IgD-negative memory B cell (primary cell): ENCODE measurements at regions not wholly inside any gene's neighbourhood (a gene's known extent, or its start where the extent isn't known, plus 50 kb on each side); places are given as distances from the start of the nearest gene placed in this dataset.

Experiments
- H3K27ac Mint-ChIP-seq, 3 donors: one replicate each; pipeline ENCODE4 v1.8.0; 2020 to 2022; ENCODE audit warnings: mild to moderate bottlenecking in 3 of 3, mixed read lengths in 3 of 3, moderate library complexity in 1 of 3
- H3K27me3 Mint-ChIP-seq: one replicate; pipeline ENCODE4 v1.8.0; 2021; ENCODE audit warnings: mixed read lengths
- H3K36me3 Mint-ChIP-seq: one replicate; pipeline ENCODE4 v1.8.0; 2020; ENCODE audit warnings: mild to moderate bottlenecking, mixed read lengths
- H3K4me1 Mint-ChIP-seq, 3 donors: one replicate each; pipeline ENCODE4 v1.8.0; 2020 to 2022; ENCODE audit warnings: mixed read lengths in 3 of 3, mild to moderate bottlenecking in 1 of 3
- H3K4me3 Mint-ChIP-seq, 4 donors: one replicate each; pipeline ENCODE4 v1.8.0; 2020 to 2022; ENCODE audit warnings: mild to moderate bottlenecking in 4 of 4, mixed read lengths in 4 of 4, moderate library complexity in 3 of 4
- H3K9me3 Mint-ChIP-seq, 3 donors: one replicate each; pipeline ENCODE4 v1.8.0; 2020 to 2021; ENCODE audit warnings: mixed read lengths in 3 of 3, mild to moderate bottlenecking in 1 of 3

DNA sequence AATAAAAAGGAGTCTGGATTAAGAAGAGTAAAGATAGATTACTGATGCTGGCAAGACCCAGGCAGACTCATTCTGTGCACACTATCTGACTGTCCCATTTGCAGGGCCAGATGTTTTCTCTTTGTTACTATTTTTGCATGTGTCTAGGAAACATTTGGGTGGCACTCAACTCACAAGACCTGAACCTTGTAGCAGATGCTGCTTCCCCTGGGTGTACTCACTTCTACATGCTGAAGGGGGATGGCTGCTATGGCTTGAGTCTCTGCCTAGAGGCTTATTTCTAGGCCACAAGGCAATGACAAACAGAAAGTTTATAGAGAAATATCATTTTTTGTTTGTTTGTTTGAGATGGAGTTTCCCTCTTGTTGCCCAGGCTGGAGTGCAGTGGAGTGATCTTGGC is 351.4 kb downstream of the FOXA2 start:
- no peaks in the 10 kb centered on the region for H3K27me3 Mint-ChIP-seq
- H3K9me3 Mint-ChIP-seq, result peaks cover 0 to 3% (median 2%) of the 10 kb centered on the region in 3 donors
- H3K36me3 Mint-ChIP-seq, result peaks cover 4% of the 10 kb centered on the region
- no peak overlapping the region for H3K27ac Mint-ChIP-seq
- H3K4me1 Mint-ChIP-seq, result no peaks in the 10 kb centered on the region
- H3K4me3 Mint-ChIP-seq, result no peak overlapping the region

DNA sequence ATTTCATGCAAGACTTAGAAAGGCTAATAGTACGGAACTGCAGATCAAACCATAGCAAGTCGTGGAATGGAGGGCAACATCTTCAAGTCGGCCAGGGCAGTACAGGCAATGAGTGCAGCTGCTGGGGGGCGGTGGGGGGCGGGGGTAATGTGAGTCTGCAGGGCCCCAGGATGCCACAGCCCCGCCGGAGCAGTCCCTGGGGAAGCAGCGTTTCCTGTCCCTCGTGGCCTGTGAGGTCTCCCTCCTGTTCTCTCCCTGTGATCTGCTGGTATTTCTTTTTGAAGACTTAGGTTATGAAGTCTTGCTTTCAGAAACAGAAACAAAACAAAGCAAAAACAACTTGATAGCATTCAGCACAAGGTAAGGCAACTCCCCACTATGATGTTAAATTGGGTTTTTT is 351.9 kb downstream of the FOXA2 start:
- Mint-ChIP-seq H3K9me3 (peaks cover 0 to 4% (median 2%) of the 10 kb centered on the region in 3 donors), H3K36me3 (peaks cover 4% of the 10 kb centered on the region), H3K27ac (no peak overlapping the region), H3K27me3 (no peaks in the 10 kb centered on the region), H3K4me3 (no peak overlapping the region), H3K4me1 (no peaks in the 10 kb centered on the region)

DNA sequence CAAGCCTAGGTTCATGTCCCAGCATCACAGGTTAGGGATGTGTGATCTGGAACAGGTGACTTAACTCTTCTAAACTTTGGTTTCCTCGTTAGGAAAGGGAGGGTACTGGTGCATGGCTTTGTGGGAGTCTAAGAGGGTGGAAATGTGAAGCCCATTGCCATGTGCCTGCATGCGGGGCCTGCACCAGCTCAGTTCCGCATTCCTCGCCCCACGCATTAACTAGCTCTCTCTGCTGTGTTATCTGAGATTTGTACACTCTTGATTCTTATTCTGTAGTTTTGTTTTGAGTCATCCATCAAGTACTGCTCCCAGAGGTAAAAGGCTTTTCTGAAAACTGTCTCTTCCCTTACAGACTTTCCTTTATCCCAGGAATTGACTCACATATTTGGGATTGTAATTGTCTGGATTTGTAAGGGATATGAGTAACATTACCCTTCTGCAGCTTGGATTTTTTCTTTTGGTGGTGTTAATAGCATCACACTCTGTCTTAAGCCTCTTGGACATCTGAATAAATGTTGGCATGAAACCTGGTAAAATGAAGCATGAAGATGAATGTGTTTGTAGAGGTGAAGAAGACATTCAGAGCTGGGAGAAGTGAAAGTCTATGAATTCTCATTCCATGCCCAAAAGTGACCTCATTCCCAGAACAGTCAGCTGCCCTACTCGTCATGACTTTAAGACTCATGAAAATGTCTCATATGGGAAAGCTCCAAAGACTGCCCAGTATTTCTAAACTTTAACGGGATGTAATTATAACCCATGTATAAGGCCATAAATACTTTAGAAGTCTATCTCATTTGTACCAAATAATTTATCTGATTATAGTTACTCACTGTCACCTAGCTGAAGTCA is 357.3 kb downstream of the FOXA2 start:
- no peak overlapping the region for H3K4me3 Mint-ChIP-seq
- H3K27ac Mint-ChIP-seq, result no peak overlapping the region
- H3K9me3 Mint-ChIP-seq, result peaks cover 0 to 5% (median 5%) of the 10 kb centered on the region in 3 donors
- no peaks in the 10 kb centered on the region for H3K27me3 Mint-ChIP-seq
- no peaks in the 10 kb centered on the region for H3K4me1 Mint-ChIP-seq
- H3K36me3 Mint-ChIP-seq, result peaks cover 2% of the 10 kb centered on the region

DNA sequence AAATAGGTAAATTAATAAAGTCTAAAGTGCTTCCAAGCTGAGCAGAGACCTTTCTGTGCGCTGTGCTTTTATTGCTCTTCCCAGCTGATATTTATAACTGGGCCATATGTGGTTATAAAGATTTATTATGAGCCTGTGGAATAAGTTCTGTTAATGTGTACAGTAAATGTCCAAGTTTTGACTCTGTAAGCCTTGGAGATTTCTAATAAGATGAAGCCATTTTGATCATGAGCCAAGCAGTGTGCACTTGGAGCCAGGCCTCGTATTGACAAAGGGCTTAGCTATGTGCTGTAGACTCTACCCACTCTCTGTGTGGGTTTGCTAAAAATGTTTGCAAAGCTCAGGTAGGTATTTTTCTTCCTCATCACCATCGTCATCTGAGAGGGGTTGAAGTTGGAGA is 361.1 kb downstream of the FOXA2 start:
- Mint-ChIP-seq H3K36me3 (no peaks in the 10 kb centered on the region), H3K9me3 (peaks cover 0 to 5% (median 5%) of the 10 kb centered on the region in 3 donors), H3K27ac (no peak overlapping the region), H3K4me3 (no peak overlapping the region), H3K4me1 (no peaks in the 10 kb centered on the region), H3K27me3 (no peaks in the 10 kb centered on the region)

DNA sequence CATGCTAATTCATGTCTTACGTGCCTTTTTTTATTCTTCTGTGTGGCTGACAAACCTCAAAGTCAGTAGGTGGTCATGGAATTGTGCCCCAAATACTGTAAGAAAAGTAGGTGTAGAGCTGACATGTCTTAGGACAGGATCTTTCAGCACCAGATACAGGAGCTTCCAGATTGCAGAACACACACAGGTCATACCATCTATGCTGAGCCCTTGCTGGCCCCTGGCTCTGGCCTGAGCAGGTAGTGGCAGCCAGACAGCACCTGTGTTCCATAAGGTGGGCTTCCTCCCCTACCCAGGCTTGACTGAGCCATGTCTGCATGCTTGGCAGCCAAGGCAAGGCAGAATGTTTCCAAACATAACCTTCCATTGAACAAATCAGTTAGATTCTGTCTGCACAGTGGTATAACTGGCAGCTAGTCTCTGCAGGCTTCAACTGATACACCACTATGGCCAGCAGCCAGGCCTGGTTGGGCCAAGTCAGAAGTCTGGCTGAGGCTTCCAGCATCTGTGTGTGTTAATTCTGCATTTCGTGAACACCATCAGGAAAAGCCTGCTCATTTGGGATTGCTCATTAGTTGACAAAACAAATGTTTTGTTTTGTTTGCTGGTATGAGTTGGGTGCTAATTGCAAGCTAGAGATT is 366.5 kb downstream of the FOXA2 start:
- H3K27me3 Mint-ChIP-seq, result peaks cover 2% of the 10 kb centered on the region
- H3K4me1 Mint-ChIP-seq, result no peaks in the 10 kb centered on the region
- peaks cover 0 to 2% (median 0%) of the 10 kb centered on the region in 3 donors for H3K9me3 Mint-ChIP-seq
- peak overlapping the region in 1 of 3 donors; percentile 4 for H3K27ac Mint-ChIP-seq
- H3K36me3 Mint-ChIP-seq, result no peaks in the 10 kb centered on the region
- no peak overlapping the region for H3K4me3 Mint-ChIP-seq

DNA sequence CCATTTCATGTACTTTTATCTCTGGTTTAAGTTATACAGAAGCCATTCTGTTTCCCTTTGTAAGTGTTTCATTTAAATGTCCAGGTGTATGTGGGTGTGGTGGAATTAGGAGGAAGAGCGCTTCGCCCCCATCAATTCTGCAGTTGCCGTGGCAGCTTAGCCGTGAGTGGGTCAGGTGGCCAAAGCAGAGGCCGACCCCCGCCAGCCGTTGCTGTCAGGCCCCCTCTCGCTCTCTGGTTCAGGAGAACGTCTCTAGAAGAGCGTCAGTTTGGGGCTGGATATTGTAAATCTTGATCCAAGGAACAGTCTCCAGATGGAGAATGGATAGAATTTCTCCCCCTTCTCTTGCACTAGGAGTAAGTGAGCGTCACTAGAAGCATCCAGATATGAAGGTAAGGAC is 367.4 kb downstream of the FOXA2 start:
- no peaks in the 10 kb centered on the region for H3K36me3 Mint-ChIP-seq
- peaks cover 0 to 2% (median 0%) of the 10 kb centered on the region in 3 donors for H3K9me3 Mint-ChIP-seq
- H3K4me3 Mint-ChIP-seq, result no peak overlapping the region
- peaks cover 2% of the 10 kb centered on the region for H3K27me3 Mint-ChIP-seq
- H3K4me1 Mint-ChIP-seq, result no peaks in the 10 kb centered on the region
- peak overlapping the region in 1 of 3 donors; percentile 83 for H3K27ac Mint-ChIP-seq

DNA sequence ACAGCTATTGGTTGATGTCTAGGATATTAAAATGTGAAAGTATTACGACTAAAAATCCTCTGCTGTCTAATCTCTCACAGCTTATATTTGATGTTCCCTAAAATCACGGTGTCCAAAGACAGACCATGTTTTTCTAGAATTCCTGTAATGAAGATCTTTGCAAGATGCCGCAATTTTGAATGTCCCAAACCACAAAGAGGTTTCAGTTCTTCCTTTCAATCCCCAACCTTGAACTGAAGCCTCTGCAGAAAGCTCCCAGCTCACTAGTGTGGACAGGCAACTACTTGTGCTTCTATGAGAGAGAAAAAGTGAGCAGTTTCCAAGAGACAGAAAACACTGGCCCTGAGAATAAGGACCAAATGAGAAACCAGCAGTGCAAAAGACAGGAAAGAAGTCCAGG is 370.1 kb downstream of the FOXA2 start:
- Mint-ChIP-seq H3K4me3 (no peak overlapping the region), H3K9me3 (peaks cover 0 to 2% (median 2%) of the 10 kb centered on the region in 3 donors), H3K27ac (no peak overlapping the region), H3K36me3 (no peaks in the 10 kb centered on the region), H3K4me1 (no peaks in the 10 kb centered on the region), H3K27me3 (peaks cover 2% of the 10 kb centered on the region)

DNA sequence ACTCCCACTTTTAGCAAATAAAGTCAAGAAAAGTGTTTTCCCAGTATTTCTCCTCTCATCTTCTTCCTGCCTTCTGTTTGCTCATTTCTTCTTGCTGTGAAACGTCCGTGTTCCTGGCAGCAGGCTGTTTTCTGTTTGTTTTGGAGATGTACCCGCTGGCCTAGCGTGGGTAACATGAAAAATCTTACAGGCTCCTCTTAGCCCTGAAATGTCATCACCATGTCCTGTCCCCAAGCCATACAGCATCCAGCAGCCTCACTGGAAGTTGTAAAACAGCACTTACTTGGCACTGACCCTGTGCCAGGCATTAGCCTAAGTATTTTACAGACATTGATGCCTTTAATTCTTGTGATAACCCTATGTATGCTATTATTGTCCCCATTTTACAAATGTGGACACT is 371.1 kb downstream of the FOXA2 start:
- H3K4me3 Mint-ChIP-seq, result no peak overlapping the region
- peaks cover 2% of the 10 kb centered on the region for H3K27me3 Mint-ChIP-seq
- H3K9me3 Mint-ChIP-seq, result peaks cover 2% of the 10 kb centered on the region in 3 donors
- H3K36me3 Mint-ChIP-seq, result no peaks in the 10 kb centered on the region
- no peak overlapping the region for H3K27ac Mint-ChIP-seq
- no peaks in the 10 kb centered on the region for H3K4me1 Mint-ChIP-seq

DNA sequence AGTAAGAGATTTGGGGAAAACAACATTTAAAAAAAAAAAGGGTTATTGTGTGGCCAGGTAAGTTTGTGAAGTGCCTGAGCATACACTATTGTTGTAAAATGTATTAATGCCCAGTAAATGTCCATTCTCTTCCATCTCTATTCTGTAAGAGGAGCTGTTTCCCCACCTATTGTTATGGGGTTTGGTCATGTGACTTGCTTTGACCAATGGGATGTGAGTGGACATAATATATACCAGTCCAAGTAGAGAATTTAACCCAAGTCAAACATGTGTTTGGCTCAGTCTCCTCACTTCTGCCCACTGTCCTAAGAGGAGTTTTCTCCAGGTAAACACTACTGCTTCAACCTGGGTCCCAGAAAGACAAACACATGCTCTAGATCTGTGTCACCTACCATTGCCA is 377.1 kb downstream of the FOXA2 start:
- Mint-ChIP-seq H3K27ac (no peak overlapping the region), H3K9me3 (peaks cover 4 to 18% (median 4%) of the 10 kb centered on the region in 3 donors), H3K4me3 (no peak overlapping the region), H3K36me3 (no peaks in the 10 kb centered on the region), H3K27me3 (no peaks in the 10 kb centered on the region), H3K4me1 (no peaks in the 10 kb centered on the region)

DNA sequence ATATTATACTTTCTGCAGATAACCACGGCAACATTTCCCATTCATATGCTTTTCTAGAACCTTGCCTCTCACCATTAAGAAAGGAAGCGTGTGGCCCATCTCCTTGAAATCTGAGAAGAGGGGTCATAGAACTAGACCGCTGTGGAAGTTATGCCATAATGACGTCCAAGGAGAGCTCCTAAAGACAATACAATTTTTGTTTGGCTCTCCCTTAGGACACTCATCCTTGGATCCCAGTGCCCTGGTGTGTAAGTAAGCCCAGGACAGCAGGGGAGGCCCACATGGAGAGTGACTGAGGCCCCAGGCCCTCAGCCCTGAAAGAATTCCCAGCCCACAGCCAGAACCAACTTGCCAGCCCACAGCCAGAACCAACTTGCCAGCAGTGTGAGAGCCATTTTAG is 379.6 kb downstream of the FOXA2 start:
- no peak overlapping the region for H3K27ac Mint-ChIP-seq
- no peaks in the 10 kb centered on the region for H3K27me3 Mint-ChIP-seq
- peaks cover 4 to 19% (median 8%) of the 10 kb centered on the region in 3 donors for H3K9me3 Mint-ChIP-seq
- H3K4me1 Mint-ChIP-seq, result no peaks in the 10 kb centered on the region
- H3K36me3 Mint-ChIP-seq, result peaks cover 1% of the 10 kb centered on the region
- H3K4me3 Mint-ChIP-seq, result no peak overlapping the region

DNA sequence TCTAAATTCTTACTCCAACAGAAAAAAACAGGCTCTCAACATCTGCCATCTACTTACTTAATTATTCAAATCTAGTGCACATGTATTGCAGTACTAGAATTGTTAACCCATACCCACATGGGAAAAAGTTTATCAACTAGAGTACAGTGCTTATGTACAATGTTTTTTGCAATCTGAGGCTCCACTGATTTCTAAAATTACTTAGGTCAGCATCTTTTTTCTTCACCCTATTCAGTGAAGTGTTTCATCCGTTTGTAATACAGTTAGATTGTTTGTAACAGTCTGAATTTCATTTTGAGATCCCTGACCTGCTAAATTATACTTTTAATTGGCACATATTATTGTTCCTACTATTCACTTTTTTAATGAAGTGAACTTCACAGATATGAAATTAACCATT is 402.2 kb downstream of the FOXA2 start:
- H3K9me3 Mint-ChIP-seq, result peaks cover 7 to 28% (median 9%) of the 10 kb centered on the region in 3 donors
- no peak overlapping the region for H3K27ac Mint-ChIP-seq
- no peak overlapping the region for H3K4me3 Mint-ChIP-seq
- no peaks in the 10 kb centered on the region for H3K27me3 Mint-ChIP-seq
- H3K4me1 Mint-ChIP-seq, result no peaks in the 10 kb centered on the region
- no peaks in the 10 kb centered on the region for H3K36me3 Mint-ChIP-seq

DNA sequence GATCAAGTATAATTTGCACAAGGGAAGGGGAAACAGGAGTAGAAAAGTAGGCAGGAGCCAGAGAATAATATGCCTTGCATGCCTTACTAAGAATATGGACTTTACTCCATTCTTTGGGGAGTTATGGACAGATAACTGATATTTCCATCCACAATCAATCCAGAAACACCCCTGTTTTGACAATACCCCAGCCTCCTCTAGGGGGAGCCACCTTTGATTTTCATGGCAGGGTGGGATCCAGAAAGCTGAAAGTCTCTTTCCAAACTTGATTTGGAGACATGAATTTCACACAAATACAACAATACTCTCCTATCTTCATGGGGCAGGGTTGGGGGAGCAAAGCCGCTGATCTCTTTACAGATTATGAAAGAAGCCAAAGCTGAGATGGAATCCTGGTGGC is 404.1 kb downstream of the FOXA2 start:
- Mint-ChIP-seq H3K27me3 (no peaks in the 10 kb centered on the region), H3K4me3 (no peak overlapping the region), H3K36me3 (no peaks in the 10 kb centered on the region), H3K9me3 (peaks cover 9 to 22% (median 12%) of the 10 kb centered on the region in 3 donors), H3K4me1 (no peaks in the 10 kb centered on the region), H3K27ac (no peak overlapping the region)

DNA sequence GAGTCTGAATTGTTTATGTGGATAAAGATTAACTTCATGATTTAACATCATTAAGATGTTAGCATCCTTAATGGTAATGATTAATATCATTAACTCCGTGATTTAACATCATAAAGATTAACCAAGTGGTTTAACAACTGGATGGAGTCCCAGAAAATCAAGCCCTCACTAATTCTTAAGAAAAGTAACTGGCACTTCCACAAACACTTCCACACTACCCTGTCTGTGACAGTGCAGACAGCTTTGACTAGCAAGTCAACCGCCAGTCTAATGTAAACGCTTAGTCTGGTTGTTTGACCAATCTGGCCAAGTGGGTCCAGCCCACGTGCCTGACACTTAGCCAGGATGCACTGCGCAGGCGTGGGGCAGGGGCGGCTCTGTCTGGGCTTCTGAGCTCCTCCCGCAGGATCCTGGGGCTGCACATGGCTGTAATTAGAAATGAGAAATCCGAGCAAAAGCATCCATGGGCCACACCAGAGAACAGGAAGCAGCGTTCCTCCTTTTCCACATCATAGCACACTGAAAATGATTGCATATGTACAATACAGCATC is 424.2 kb downstream of the FOXA2 start:
- Mint-ChIP-seq H3K27ac (no peak overlapping the region), H3K27me3 (no peaks in the 10 kb centered on the region), H3K36me3 (no peaks in the 10 kb centered on the region), H3K4me1 (no peaks in the 10 kb centered on the region), H3K4me3 (no peak overlapping the region), H3K9me3 (peaks cover 2 to 9% (median 5%) of the 10 kb centered on the region in 3 donors)

DNA sequence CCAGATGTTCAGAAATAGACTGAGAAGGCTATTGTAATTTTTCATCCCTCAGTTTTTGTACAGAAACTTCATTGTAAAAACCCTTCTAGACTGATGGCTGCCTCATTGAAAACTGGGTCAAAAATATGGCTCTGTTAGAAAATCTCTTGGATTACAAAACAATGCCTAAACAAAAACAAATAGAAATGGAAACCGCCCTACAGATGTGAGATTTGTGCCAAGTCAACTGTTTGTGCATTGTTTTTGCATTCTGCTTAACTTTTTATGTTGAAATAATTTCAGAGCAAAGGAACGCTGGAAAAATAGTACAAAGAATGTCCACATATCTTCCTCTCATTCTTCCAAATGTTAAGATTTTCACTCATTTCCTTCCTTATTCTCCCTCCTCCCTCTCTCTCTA is 425.1 kb downstream of the FOXA2 start:
- H3K27me3 Mint-ChIP-seq, result no peaks in the 10 kb centered on the region
- H3K27ac Mint-ChIP-seq, result no peak overlapping the region
- H3K36me3 Mint-ChIP-seq, result no peaks in the 10 kb centered on the region
- H3K4me1 Mint-ChIP-seq, result no peaks in the 10 kb centered on the region
- H3K9me3 Mint-ChIP-seq, result peaks cover 2 to 10% (median 5%) of the 10 kb centered on the region in 3 donors
- H3K4me3 Mint-ChIP-seq, result no peak overlapping the region

DNA sequence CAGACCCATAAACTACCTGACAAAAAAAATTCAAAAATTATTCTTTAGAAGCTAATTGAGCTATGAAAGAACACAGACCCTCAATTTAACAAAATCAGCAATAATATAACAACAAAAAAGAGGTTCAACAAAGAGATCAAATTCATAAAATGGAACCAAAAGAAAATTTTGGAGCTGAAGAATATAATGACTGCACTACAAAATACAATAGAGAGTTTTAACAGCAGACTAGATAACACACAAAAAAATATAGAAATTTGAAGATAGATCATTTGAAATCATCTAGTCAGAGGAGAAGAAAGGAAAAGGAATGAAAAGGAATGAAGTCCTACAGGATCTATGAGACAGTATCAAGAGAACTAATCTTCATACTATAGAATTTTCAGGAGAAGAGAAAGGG is 422.1 kb downstream of the PAX1 start:
- no peak overlapping the region for H3K27ac Mint-ChIP-seq
- peaks cover 8 to 27% (median 9%) of the 10 kb centered on the region in 3 donors for H3K9me3 Mint-ChIP-seq
- no peaks in the 10 kb centered on the region for H3K4me1 Mint-ChIP-seq

More for the DNA sequence above, 422.1 kb downstream of the PAX1 start:
- H3K27me3 Mint-ChIP-seq, result no peaks in the 10 kb centered on the region
- H3K36me3 Mint-ChIP-seq, result peaks cover 2% of the 10 kb centered on the region
- H3K4me3 Mint-ChIP-seq, result no peak overlapping the region
